ENCODE measurements at regions not wholly inside any gene's neighbourhood (a gene's known extent, or its start where the extent isn't known, plus 50 kb on each side); places are given as distances from the start of the nearest gene placed in this dataset.

DNA sequence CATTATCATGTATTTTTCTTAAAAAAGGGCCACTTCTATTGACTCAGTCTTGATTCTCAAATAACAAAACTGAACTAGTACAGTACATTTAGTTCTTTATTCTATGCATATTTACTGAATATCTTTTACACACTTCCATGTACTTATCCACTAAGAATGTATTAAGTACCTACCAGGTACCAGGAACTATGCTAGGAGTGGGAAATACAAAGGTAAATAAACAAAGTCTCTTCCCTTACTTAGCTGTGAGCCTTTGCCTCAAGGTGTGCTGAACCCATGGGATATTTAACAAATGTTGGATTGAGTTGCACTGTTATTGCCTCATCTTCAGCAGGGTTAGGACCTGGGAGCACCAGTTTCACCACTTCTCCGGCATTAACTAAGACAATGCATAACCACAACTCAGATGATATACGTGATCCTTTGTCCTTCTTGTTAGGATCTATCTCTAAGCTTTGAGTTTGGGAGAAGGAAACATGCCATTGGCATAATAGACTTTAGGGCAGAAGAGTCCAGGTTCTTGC, 533.9 kb downstream of the TFAP2B start:
- H3K27ac Mint-ChIP-seq = no peak overlapping the region
- H3K4me1 Mint-ChIP-seq = no peaks in the 10 kb centered on the region
- no peak overlapping the region for H3K4me3 Mint-ChIP-seq
- no CpG with 5 or more reads among the region's 2 CpGs for WGBS (ENCODE audit: insufficient coverage)
- ATAC-seq (replicated peaks in 1 of 4) (no peak), DNase-seq (no peak)
- H3K4me3 ChIP-seq (ENCODE audit: control insufficient read depth in 1 of 2, extremely low read depth in 1 of 2, low read length in 1 of 2) = no peak overlapping the region
- POLR2A ChIA-PET = no interaction called here
- H3K9me3 Mint-ChIP-seq = peaks cover 7 to 9% (median 8%) of the 10 kb centered on the region in 3 donors
- H3K36me3 Mint-ChIP-seq = no peaks in the 10 kb centered on the region
- CTCF ChIA-PET = interaction anchor here in 1 of 2 donors (0.7 kb wide), 1 partner anchor 299 kb away, joined by 4 read pairs; no protein-coding TSS in a partner anchor
- no peaks in the 10 kb centered on the region for H3K36me3 ChIP-seq (ENCODE audit: control insufficient read depth in 2 of 2, extremely low read depth in 1 of 2, insufficient read depth in 1 of 2, low read length in 1 of 2)
- H3K9me3 ChIP-seq = no peaks in the 10 kb centered on the region
- no peaks in the 10 kb centered on the region for H3K27me3 Mint-ChIP-seq
- H3K27ac ChIP-seq (ENCODE audit: low read length) = no peak overlapping the region
- H3K27me3 ChIP-seq (replicated peaks in 1 of 2; ENCODE audit: control insufficient read depth in 2 of 2, extremely low read depth in 1 of 2, insufficient read depth in 2 of 2, low read length in 1 of 2) = no peaks in the 10 kb centered on the region
- no peaks in the 10 kb centered on the region for H3K4me1 ChIP-seq (ENCODE audit: control insufficient read depth in 1 of 2, extremely low read depth in 1 of 2, insufficient read depth in 2 of 2, low read length in 2 of 2)

DNA sequence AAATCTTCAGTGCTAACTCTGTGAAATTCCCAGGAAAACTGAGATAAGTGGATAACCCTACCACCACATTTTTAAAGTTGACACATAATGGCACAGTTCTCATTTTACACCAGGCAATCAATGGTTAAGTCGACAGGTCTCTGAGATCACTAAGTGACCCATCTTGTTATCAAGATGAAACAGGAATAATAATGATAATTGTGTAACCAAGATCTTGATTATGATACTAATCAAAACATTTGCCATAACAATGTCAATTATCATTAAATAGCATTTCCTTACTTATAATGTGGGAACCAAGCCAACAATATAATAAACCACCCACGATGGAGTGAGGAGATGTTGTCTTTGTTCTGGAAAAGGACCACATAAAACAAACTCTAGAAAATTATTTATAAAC, 541.6 kb downstream of the TFAP2B start:
- H3K27ac ChIP-seq (ENCODE audit: low read length) = no peak overlapping the region
- Mint-ChIP-seq H3K4me3 (no peak overlapping the region), H3K4me1 (no peaks in the 10 kb centered on the region), H3K36me3 (no peaks in the 10 kb centered on the region), H3K9me3 (peaks cover 2 to 11% (median 6%) of the 10 kb centered on the region in 3 donors), H3K27me3 (no peaks in the 10 kb centered on the region), H3K27ac (no peak overlapping the region)
- H3K4me1 ChIP-seq (ENCODE audit: control insufficient read depth in 1 of 2, extremely low read depth in 1 of 2, insufficient read depth in 2 of 2, low read length in 2 of 2) = no peaks in the 10 kb centered on the region
- H3K4me3 ChIP-seq (ENCODE audit: control insufficient read depth in 1 of 2, extremely low read depth in 1 of 2, low read length in 1 of 2) = no peak overlapping the region
- DNase-seq (no peak), ATAC-seq (replicated peaks in 1 of 4) (no peak)
- no peaks in the 10 kb centered on the region for H3K9me3 ChIP-seq
- POLR2A ChIA-PET = no interaction called here
- WGBS (ENCODE audit: insufficient coverage) = no CpG with 5 or more reads among the region's 2 CpGs
- H3K36me3 ChIP-seq (ENCODE audit: control insufficient read depth in 2 of 2, extremely low read depth in 1 of 2, insufficient read depth in 1 of 2, low read length in 1 of 2) = no peaks in the 10 kb centered on the region
- CTCF ChIA-PET = no interaction called here
- H3K27me3 ChIP-seq (replicated peaks in 1 of 2; ENCODE audit: control insufficient read depth in 2 of 2, extremely low read depth in 1 of 2, insufficient read depth in 2 of 2, low read length in 1 of 2) = peaks cover 0 to 2% of the 10 kb centered on the region in 2 experiments

DNA sequence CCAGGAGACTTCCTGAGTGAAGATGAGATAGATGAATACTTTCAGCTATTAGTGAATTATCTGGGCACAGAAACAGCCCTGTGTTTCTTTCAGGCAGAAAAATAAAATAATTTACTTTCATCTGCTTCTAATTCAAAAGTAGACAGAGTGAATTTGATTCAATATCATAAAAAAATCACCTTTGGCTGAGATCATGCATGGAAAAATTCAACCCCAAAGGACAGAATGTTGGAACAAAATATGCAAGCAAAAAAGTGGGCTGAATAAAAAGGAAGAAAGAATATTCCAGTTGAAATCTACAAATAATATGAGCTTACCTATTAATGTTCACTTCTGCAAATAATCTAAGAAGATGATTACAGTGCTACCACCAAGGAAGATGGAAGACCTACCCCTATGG, 546.9 kb downstream of the TFAP2B start:
- no peaks in the 10 kb centered on the region for H3K36me3 ChIP-seq (ENCODE audit: control insufficient read depth in 2 of 2, extremely low read depth in 1 of 2, insufficient read depth in 1 of 2, low read length in 1 of 2)
- no peaks in the 10 kb centered on the region for H3K9me3 ChIP-seq
- H3K4me3 Mint-ChIP-seq = no peak overlapping the region
- no peaks in the 10 kb centered on the region for H3K36me3 Mint-ChIP-seq
- no peak overlapping the region for H3K27ac ChIP-seq (ENCODE audit: low read length)
- no peaks in the 10 kb centered on the region for H3K4me1 ChIP-seq (ENCODE audit: control insufficient read depth in 1 of 2, extremely low read depth in 1 of 2, insufficient read depth in 2 of 2, low read length in 2 of 2)
- ChIA-PET POLR2A (no interaction called here), CTCF (no interaction called here)
- H3K4me3 ChIP-seq (ENCODE audit: control insufficient read depth in 1 of 2, extremely low read depth in 1 of 2, low read length in 1 of 2) = no peak overlapping the region
- H3K27me3 Mint-ChIP-seq = no peaks in the 10 kb centered on the region
- H3K9me3 Mint-ChIP-seq = peaks cover 0 to 16% (median 0%) of the 10 kb centered on the region in 3 donors
- peaks cover 0 to 2% of the 10 kb centered on the region in 2 experiments for H3K27me3 ChIP-seq (replicated peaks in 1 of 2; ENCODE audit: control insufficient read depth in 2 of 2, extremely low read depth in 1 of 2, insufficient read depth in 2 of 2, low read length in 1 of 2)
- no peak overlapping the region for H3K27ac Mint-ChIP-seq
- DNase-seq = no peak
- ATAC-seq (replicated peaks in 1 of 4) = no peak
- no peaks in the 10 kb centered on the region for H3K4me1 Mint-ChIP-seq

DNA sequence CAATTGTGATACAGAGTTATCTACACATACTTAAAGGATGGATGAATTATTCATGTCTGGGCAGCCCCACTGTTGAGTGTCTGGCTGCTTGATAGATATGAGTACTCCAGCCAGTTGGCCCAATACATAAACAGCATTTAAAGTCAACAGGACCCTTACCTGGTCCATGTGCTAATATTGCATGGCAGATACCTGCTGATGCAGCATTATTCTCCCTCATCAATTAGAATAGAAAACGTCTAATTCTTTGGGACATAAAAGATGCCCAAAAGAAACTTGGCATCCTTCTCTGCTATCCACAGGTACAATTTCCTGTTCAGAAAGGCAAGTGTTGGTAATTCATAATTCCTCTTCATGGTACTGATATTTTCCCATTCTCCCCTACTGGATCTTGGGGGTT, 550.8 kb downstream of the TFAP2B start:
- Mint-ChIP-seq H3K4me1 (no peaks in the 10 kb centered on the region), H3K36me3 (no peaks in the 10 kb centered on the region), H3K4me3 (no peak overlapping the region), H3K27me3 (no peaks in the 10 kb centered on the region), H3K9me3 (peaks cover 0 to 11% (median 0%) of the 10 kb centered on the region in 3 donors), H3K27ac (no peak overlapping the region)
- ChIA-PET POLR2A (no interaction called here), CTCF (no interaction called here)
- no peak for DNase-seq
- WGBS (ENCODE audit: insufficient coverage) = 43% methylated on average over 1 of the region's 1 CpG
- Histone ChIP-seq H3K4me3 (ENCODE audit: control insufficient read depth in 1 of 2, extremely low read depth in 1 of 2, low read length in 1 of 2) (no peak overlapping the region), H3K27ac (ENCODE audit: low read length) (no peak overlapping the region), H3K27me3 (replicated peaks in 1 of 2; ENCODE audit: control insufficient read depth in 2 of 2, extremely low read depth in 1 of 2, insufficient read depth in 2 of 2, low read length in 1 of 2) (no peaks in the 10 kb centered on the region), H3K4me1 (ENCODE audit: control insufficient read depth in 1 of 2, extremely low read depth in 1 of 2, insufficient read depth in 2 of 2, low read length in 2 of 2) (no peaks in the 10 kb centered on the region), H3K9me3 (no peaks in the 10 kb centered on the region), H3K36me3 (ENCODE audit: control insufficient read depth in 2 of 2, extremely low read depth in 1 of 2, insufficient read depth in 1 of 2, low read length in 1 of 2) (no peaks in the 10 kb centered on the region)
- no peak for ATAC-seq (replicated peaks in 1 of 4)

DNA sequence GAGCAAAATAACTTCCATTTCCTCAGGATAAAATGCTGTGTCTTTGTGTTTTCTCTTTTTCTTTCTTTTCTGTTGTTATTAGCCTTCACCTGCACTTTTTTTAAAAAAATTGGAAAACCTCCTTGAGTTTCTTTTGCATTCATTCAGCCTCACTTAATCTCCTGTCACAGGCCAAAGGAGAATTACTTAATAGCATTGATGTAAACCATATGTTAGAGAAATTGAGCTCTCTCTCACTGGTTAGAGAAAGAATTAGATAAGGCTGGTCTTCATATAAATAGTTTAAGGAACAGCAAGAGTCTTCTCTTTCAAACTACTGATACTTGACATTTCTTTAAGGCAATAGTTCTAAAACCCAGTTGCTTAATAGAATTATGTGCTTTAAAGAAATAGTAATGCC, 564.2 kb downstream of the TFAP2B start:
- H3K9me3 Mint-ChIP-seq = peaks cover 4 to 24% (median 22%) of the 10 kb centered on the region in 3 donors
- H3K4me1 ChIP-seq (ENCODE audit: control insufficient read depth in 1 of 2, extremely low read depth in 1 of 2, insufficient read depth in 2 of 2, low read length in 2 of 2) = no peaks in the 10 kb centered on the region
- no peak overlapping the region for H3K4me3 Mint-ChIP-seq
- H3K27ac Mint-ChIP-seq = no peak overlapping the region
- H3K27me3 Mint-ChIP-seq = no peaks in the 10 kb centered on the region
- no peak overlapping the region for H3K27ac ChIP-seq (ENCODE audit: low read length)
- no peaks in the 10 kb centered on the region for H3K27me3 ChIP-seq (replicated peaks in 1 of 2; ENCODE audit: control insufficient read depth in 2 of 2, extremely low read depth in 1 of 2, insufficient read depth in 2 of 2, low read length in 1 of 2)
- DNase-seq (no peak), ATAC-seq (replicated peaks in 1 of 4) (no peak)
- H3K36me3 ChIP-seq (ENCODE audit: control insufficient read depth in 2 of 2, extremely low read depth in 1 of 2, insufficient read depth in 1 of 2, low read length in 1 of 2) = no peaks in the 10 kb centered on the region
- H3K36me3 Mint-ChIP-seq = no peaks in the 10 kb centered on the region
- no peaks in the 10 kb centered on the region for H3K4me1 Mint-ChIP-seq
- CTCF ChIA-PET = no interaction called here
- H3K4me3 ChIP-seq (ENCODE audit: control insufficient read depth in 1 of 2, extremely low read depth in 1 of 2, low read length in 1 of 2) = no peak overlapping the region
- POLR2A ChIA-PET = no interaction called here
- H3K9me3 ChIP-seq = no peaks in the 10 kb centered on the region

DNA sequence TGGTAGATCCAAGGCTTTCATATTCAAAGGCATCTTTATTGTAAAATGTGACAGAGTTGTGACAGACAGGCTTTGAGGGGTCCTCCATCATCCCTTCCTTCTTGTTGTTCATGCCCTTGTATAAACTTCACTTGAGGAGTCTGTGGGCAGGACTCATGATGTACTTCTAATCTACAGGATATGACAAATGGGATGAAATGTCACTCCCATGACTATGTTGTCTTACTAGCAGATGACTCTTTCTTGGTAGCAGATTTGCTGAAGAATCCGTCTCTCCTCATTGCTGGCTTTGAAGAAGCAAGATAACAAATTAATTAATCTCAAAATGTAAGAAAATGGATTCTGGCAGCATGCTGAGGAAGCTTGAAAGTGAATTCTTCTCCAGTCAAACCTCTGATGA, 566.1 kb downstream of the TFAP2B start:
- no peak overlapping the region for H3K4me3 Mint-ChIP-seq
- CTCF ChIA-PET = no interaction called here

DNA sequence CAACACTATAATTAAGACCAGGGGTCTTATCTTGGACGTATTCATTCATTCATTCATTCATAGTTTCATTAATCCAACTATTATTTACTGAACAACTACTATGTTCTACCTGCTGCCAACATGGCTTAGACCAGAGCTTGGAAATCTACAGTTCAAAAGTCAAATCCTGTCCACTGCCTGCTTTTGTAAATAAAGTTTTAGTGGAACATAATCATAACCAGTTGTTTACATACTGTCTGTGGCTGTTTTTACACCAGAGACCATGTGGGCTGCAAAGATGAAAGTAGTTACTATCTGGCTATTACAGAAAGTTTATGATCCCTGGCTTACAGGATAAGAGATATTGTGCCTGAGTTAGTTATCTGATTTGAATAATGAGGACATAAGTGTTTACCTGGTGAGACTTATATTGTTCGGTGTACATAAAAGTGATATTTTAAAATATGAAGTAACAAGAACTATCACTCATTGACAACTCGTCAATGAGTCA, 567.7 kb downstream of the TFAP2B start:
- Mint-ChIP-seq H3K4me3 (no peak overlapping the region), H3K36me3 (no peaks in the 10 kb centered on the region), H3K27ac (no peak overlapping the region), H3K9me3 (peaks cover 4 to 23% (median 9%) of the 10 kb centered on the region in 3 donors), H3K27me3 (no peaks in the 10 kb centered on the region), H3K4me1 (no peaks in the 10 kb centered on the region)
- CTCF ChIA-PET = no interaction called here
- H3K4me3 ChIP-seq (ENCODE audit: control insufficient read depth in 1 of 2, extremely low read depth in 1 of 2, low read length in 1 of 2) = no peak overlapping the region
- no peaks in the 10 kb centered on the region for H3K4me1 ChIP-seq (ENCODE audit: control insufficient read depth in 1 of 2, extremely low read depth in 1 of 2, insufficient read depth in 2 of 2, low read length in 2 of 2)
- 20% methylated on average over 1 of the region's 3 CpGs for WGBS (ENCODE audit: insufficient coverage)
- DNase-seq = no peak
- POLR2A ChIA-PET = no interaction called here
- no peaks in the 10 kb centered on the region for H3K36me3 ChIP-seq (ENCODE audit: control insufficient read depth in 2 of 2, extremely low read depth in 1 of 2, insufficient read depth in 1 of 2, low read length in 1 of 2)
- H3K9me3 ChIP-seq = no peaks in the 10 kb centered on the region
- no peak overlapping the region for H3K27ac ChIP-seq (ENCODE audit: low read length)
- ATAC-seq (replicated peaks in 1 of 4) = no peak
- H3K27me3 ChIP-seq (replicated peaks in 1 of 2; ENCODE audit: control insufficient read depth in 2 of 2, extremely low read depth in 1 of 2, insufficient read depth in 2 of 2, low read length in 1 of 2) = no peaks in the 10 kb centered on the region

More for the DNA sequence above, 566.1 kb downstream of the TFAP2B start:
- no peaks in the 10 kb centered on the region for H3K9me3 ChIP-seq
- no peaks in the 10 kb centered on the region for H3K4me1 ChIP-seq (ENCODE audit: control insufficient read depth in 1 of 2, extremely low read depth in 1 of 2, insufficient read depth in 2 of 2, low read length in 2 of 2)
- no peak for DNase-seq
- H3K27me3 ChIP-seq (replicated peaks in 1 of 2; ENCODE audit: control insufficient read depth in 2 of 2, extremely low read depth in 1 of 2, insufficient read depth in 2 of 2, low read length in 1 of 2) = no peaks in the 10 kb centered on the region
- no peak overlapping the region for H3K27ac Mint-ChIP-seq
- ATAC-seq (replicated peaks in 1 of 4) = no peak
- H3K4me3 ChIP-seq (ENCODE audit: control insufficient read depth in 1 of 2, extremely low read depth in 1 of 2, low read length in 1 of 2) = no peak overlapping the region
- POLR2A ChIA-PET = no interaction called here
- WGBS (ENCODE audit: insufficient coverage) = no CpG with 5 or more reads among the region's 1 CpG
- no peak overlapping the region for H3K27ac ChIP-seq (ENCODE audit: low read length)
- no peaks in the 10 kb centered on the region for H3K36me3 Mint-ChIP-seq
- no peaks in the 10 kb centered on the region for H3K36me3 ChIP-seq (ENCODE audit: control insufficient read depth in 2 of 2, extremely low read depth in 1 of 2, insufficient read depth in 1 of 2, low read length in 1 of 2)
- no peaks in the 10 kb centered on the region for H3K4me1 Mint-ChIP-seq
- H3K27me3 Mint-ChIP-seq = no peaks in the 10 kb centered on the region
- peaks cover 4 to 28% (median 14%) of the 10 kb centered on the region in 3 donors for H3K9me3 Mint-ChIP-seq

All from T-cell (primary cell).